Activated CD4-positive, alpha-beta T cell treated with anti-CD3 and anti-CD28 coated beads, Interleukin-2, Interleukin-4, amounts not matched to agents 100 ng/mL and 50 ng/mL, durations not matched to agents 16 hours and 8 hours (primary cell): ENCODE measurements at regions not wholly inside any gene's neighbourhood (a gene's known extent, or its start where the extent isn't known, plus 50 kb on each side); places are given as distances from the start of the nearest gene placed in this dataset.

Experiments used
- DNase-seq: peaks from one replicate; pipeline ENCODE4 v3.0.0-alpha.2; 2020; ENCODE audit warnings: low spot score

- no peak for DNase-seq
Measured at GRCh38 chr16:86117756-86118155, 218.8 kb downstream of the IRF8 start.

- DNase-seq, result no peak
Measured at GRCh38 chr16:86118467-86119307, 219.7 kb downstream of the IRF8 start.

GRCh38 chr16:86120201-86121192, 221.5 kb downstream of the IRF8 start:
- DNase-seq, result no peak

- no peak for DNase-seq
Measured at GRCh38 chr16:86121374-86122010, 222.5 kb downstream of the IRF8 start.

- DNase-seq, result no peak
Measured at GRCh38 chr16:86122681-86123342, 223.8 kb downstream of the IRF8 start.

GRCh38 chr16:86124321-86124720, 225.4 kb downstream of the IRF8 start:
- no peak for DNase-seq

GRCh38 chr16:86126891-86127290, 227.9 kb downstream of the IRF8 start:
- DNase-seq, result no peak

GRCh38 chr16:86127366-86127765, 228.4 kb downstream of the IRF8 start:
- DNase-seq, result no peak

- no peak for DNase-seq
Measured at GRCh38 chr16:86128246-86128645, 229.3 kb downstream of the IRF8 start.

GRCh38 chr16:86129541-86129940, 230.6 kb downstream of the IRF8 start:
- DNase-seq, result no peak

GRCh38 chr16:86133377-86133776, 234.4 kb downstream of the IRF8 start:
- DNase-seq, result no peak

GRCh38 chr16:86133847-86134375, 234.9 kb downstream of the IRF8 start:
- DNase-seq, result no peak

- DNase-seq, result no peak
Measured at GRCh38 chr16:86134802-86135461, 236.0 kb downstream of the IRF8 start.

GRCh38 chr16:86137359-86137758, 238.4 kb downstream of the IRF8 start:
- DNase-seq, result no peak

GRCh38 chr16:86138121-86139085, 239.4 kb downstream of the IRF8 start:
- DNase-seq, result no peak

GRCh38 chr16:86142801-86143236, 243.9 kb downstream of the IRF8 start:
- no peak for DNase-seq

- no peak for DNase-seq
Measured at GRCh38 chr16:86143666-86144065, 244.7 kb downstream of the IRF8 start.

GRCh38 chr16:86145669-86146068, 246.7 kb downstream of the IRF8 start:
- no peak for DNase-seq

GRCh38 chr16:86150641-86151238, 251.8 kb downstream of the IRF8 start:
- no peak for DNase-seq
